AG09319 (cell line): ENCODE measurements at regions not wholly inside any gene's neighbourhood (a gene's known extent, or its start where the extent isn't known, plus 50 kb on each side); places are given as distances from the start of the nearest gene placed in this dataset.

Source experiments
- DNase-seq: peaks from one replicate; pipeline ENCODE4 v3.0.0-alpha.2; 2010; ENCODE audit warnings: low read depth; ENCODE audit errors: extremely low read depth
- TF ChIP-seq, protein P1 (sequence below): IDR thresholded peaks from 2 replicates; pipeline ENCODE4 v1.5.1; 2011; ENCODE audit warnings: low read depth, mild to moderate bottlenecking, inconsistent platforms, low read length, moderate library complexity

DNA sequence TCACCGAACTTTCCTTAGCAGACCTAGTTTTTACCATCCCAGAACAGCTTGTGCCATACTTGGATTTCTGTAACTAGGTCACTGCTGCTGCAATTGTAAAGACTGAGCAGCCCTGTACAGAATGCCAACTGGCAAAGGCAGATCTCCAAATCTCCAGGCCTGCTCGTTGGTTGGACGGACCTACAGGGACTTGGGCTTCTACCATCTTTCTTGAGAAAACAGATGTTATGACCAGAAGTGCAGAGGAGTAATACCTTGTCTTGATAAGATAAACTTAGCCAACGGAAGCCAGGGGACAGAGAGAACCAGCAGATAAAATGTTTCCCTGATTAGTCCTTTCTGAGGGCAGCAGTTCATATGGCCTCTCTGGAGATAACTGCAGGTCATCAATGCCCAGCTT is 304.1 kb downstream of the RFPL4B start:
- DNase-seq = no peak
- TF ChIP-seq, protein P1, sequence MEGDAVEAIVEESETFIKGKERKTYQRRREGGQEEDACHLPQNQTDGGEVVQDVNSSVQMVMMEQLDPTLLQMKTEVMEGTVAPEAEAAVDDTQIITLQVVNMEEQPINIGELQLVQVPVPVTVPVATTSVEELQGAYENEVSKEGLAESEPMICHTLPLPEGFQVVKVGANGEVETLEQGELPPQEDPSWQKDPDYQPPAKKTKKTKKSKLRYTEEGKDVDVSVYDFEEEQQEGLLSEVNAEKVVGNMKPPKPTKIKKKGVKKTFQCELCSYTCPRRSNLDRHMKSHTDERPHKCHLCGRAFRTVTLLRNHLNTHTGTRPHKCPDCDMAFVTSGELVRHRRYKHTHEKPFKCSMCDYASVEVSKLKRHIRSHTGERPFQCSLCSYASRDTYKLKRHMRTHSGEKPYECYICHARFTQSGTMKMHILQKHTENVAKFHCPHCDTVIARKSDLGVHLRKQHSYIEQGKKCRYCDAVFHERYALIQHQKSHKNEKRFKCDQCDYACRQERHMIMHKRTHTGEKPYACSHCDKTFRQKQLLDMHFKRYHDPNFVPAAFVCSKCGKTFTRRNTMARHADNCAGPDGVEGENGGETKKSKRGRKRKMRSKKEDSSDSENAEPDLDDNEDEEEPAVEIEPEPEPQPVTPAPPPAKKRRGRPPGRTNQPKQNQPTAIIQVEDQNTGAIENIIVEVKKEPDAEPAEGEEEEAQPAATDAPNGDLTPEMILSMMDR = no peak

DNA sequence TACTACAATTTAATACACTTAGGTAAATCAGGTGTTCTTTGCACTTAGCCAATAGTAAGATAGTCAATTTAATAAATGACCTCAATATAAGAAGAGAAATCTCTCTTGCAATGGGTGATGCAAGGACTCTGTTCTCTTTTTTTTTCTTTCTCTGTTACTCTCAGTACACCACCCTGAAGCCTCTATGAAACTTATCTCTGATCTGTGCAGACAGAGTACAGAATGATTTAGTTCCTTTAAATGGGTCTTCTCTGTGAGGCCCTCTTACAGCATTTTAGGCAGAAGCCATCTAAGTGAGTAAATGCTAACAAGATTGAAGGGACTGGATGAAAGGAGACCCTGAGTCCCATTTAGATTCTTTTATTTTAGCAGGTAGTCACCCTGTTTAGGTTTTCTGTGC is 312.8 kb downstream of the RFPL4B start:
- TF ChIP-seq, protein P1 = no peak
- DNase-seq = no peak

DNA sequence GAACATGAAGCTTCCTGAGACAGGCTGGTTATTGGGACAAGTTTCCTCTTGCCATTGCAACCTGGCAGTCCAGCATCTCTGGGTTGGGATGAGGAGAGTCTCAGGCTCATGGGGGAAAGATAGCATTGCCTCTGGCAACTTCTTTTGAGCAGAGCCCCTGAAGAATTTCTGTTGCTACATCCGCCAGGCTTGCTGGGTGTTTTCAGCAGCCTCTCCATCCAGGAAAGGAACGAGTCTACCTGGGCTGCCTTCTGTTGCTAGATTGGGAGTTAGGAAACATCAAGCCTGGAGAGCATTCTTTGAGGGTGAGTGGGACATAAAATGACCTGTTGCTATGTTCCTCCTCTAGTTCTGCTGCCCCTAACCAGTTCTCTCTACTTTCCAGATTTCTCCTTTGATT is 313.5 kb downstream of the RFPL4B start:
- no peak for DNase-seq
- TF ChIP-seq, protein P1 = no peak

DNA sequence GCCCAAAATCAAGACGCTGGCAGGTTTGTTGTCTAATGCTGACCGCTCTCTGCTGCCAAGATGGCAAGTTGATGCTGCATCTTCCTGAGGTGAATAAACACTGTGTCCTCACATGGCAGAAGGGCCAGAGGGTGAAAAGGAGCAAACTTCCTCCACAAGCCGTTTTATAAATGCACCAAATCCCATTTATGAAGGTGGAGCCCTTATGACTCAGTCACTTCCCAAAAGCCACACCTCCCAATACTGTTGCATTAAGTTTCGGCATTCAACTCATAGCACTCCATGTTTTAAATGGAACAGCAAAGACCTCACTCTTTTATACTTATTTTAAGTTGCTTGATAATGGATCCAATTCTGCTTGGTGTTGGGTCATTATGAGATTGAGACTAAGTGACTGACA is 316.6 kb downstream of the RFPL4B start:
- DNase-seq = no peak
- TF ChIP-seq, protein P1 = no peak

DNA sequence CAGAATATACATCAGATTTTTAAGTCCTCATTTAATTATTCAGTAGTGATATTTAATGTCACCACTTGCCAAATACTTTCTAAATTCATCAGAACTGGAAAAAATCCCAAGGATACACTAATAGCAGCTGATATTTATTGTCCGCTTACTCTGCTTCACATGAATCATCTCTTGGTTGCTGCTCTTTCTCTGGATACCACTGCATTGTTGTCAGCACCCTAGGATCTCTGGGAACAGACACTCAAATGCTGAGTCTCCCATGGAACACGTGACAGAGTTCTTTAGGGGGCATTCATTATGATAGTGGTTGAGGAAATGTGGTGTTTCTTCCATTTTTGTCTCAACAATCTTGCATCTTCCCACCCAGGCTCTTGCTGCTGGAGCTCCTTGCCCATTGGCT is 318.0 kb downstream of the RFPL4B start:
- no peak for DNase-seq
- TF ChIP-seq, protein P1 = no peak

DNA sequence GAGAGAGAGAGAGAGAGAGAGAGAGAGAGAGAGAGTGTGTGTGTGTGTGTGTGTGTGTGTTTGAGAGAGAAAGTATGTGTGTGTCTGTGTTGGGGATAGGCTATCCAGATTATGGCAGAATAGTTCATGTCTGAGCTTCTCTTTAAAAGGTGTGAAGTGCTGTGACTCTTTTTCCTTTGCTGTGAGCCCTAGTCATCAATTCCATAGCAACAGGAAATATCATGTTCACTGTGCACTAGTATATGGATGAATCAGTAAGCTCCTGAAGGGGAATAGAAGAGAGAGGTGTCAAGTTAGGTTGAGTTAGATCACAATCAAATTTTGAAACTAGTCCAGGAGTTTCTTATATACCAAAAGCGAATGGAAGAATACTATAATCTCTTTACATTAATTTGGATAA is 318.7 kb downstream of the RFPL4B start:
- TF ChIP-seq, protein P1 = no peak
- DNase-seq = no peak

DNA sequence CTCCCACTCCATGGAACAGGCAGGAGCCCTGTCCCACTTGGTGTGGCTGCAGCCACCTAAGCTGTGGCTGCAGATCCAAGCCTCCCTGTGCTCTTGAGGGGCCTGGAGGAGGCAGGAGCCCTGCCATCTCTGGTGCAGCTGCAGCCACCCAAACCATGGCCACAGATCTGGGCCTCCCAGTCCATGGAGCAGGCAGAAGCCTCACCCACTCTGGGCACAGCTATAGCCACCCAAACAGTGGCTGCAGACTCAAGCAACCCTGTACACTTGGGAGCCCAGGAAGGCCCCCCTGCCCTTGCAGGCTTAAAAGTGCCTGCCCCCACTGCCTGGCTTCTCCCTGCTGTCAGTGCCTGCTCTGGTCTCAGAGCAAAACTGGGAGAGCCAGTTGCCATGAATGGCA is 320.3 kb downstream of the RFPL4B start:
- TF ChIP-seq, protein P1 = no peak
- no peak for DNase-seq
